ENCODE measurements at regions not wholly inside any gene's neighbourhood (a gene's known extent, or its start where the extent isn't known, plus 50 kb on each side); places are given as distances from the start of the nearest gene placed in this dataset.
"Not testable (repeated sequence)": the region's sequence is repeated elsewhere in the genome, so short reads cannot be mapped to it uniquely, and the experiment has no call there.

DNA sequence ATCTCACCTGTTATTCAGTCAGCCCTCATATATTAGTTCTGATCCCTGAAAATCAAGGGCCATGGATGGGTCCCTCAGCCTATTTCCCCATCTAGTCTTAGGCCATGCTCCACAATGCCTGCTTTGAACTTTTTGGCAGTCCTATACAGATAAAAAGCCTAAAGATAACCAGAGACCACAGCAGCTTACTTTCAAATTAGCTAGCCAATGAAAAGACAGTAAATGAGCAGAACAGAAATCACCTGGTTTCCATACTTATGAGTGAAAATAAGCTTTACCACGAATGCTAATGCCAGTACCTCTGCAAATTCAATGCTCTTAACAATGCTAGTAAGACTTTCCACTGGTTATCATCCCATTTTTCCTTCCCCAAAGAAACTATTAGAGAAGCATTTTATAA is 141.6 kb upstream of the SPRED1 start:
- TF ChIP-seq POLR2AphosphoS5 (IDR thresholded peaks at IDR 0.05; ENCODE audit: low read depth, low read length) (no peak), TAF1 (IDR thresholded peaks at IDR 0.05; ENCODE audit: borderline replicate concordance, low read depth, low read length) (no peak), POLR2A (IDR thresholded peaks at IDR 0.05; ENCODE audit: low read depth, low read length) (no peak)
- FAIRE-seq: no peak
- DNase-seq (ENCODE audit: insufficient read length): no peak

DNA sequence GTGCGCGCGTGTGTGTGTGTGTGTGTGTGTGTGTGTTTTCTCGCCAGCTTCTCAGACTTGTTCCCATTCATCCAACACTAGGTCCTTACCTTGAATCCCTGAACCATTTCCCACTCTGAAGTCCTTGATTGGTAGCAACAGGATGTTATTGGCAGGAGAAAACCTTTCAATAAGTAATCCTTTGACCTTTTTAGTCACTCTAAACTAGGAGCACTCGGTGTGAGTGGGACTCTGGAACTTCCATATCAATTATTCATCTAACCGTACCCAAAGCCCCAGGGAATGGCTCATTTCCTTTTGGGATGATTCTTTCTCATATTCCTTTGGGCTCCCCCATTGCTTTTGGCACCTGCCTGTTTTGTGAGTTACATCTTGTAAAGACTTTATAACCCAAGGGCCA is 140.2 kb upstream of the SPRED1 start:
- FAIRE-seq: no peak
- TF ChIP-seq POLR2AphosphoS5 (IDR thresholded peaks at IDR 0.05; ENCODE audit: low read depth, low read length): no peak
- TF ChIP-seq TAF1 (IDR thresholded peaks at IDR 0.05; ENCODE audit: borderline replicate concordance, low read depth, low read length): no peak
- no peak for TF ChIP-seq POLR2A (IDR thresholded peaks at IDR 0.05; ENCODE audit: low read depth, low read length)

DNA sequence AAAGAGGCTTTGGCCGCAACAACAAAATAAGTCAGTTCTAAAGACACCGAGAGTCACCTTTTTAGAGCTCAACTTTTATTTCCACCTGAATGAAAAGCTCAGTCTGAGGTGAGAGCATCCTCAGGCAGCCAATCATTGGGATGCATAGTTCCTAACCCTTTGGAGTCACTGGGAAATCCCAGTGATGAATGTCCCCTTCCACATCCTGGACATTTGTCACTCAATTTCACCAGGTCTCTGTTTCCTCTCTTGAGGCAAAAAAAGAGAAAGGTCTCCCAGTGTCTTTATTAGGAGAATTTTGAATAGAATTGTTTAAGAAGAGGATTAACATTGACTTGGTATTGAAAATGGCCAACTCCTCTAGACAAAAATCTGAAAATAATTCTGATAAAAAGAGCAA is 137.5 kb upstream of the SPRED1 start:
- FAIRE-seq (no peak), DNase-seq (ENCODE audit: insufficient read length) (no peak)
- TF ChIP-seq POLR2AphosphoS5 (IDR thresholded peaks at IDR 0.05; ENCODE audit: low read depth, low read length) (no peak), POLR2A (IDR thresholded peaks at IDR 0.05; ENCODE audit: low read depth, low read length) (no peak), TAF1 (IDR thresholded peaks at IDR 0.05; ENCODE audit: borderline replicate concordance, low read depth, low read length) (no peak)

More for the DNA sequence above, 140.2 kb upstream of the SPRED1 start:
- no peak for DNase-seq (ENCODE audit: insufficient read length)

DNA sequence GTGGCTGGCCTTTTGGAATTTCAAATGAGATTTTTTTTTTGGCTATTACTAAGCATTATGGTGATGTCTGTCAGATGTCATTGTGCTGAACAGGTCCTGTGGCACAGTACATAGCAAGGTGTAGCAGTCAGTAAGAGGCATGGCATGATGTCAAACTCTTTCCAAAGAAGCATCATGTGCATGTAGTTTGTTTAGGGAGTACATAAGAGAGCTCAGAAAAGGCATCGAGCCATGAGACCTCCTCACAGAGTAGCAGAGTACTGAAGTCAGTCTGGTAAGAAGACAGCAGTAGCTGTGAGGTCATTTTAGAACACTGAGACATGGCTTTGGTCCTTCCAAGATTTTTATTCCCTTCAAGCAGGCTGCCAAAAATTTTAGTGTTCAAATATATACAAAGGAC is 134.9 kb upstream of the SPRED1 start:
- FAIRE-seq (no peak), DNase-seq (ENCODE audit: insufficient read length) (no peak)
- TF ChIP-seq TAF1 (IDR thresholded peaks at IDR 0.05; ENCODE audit: borderline replicate concordance, low read depth, low read length) (no peak), POLR2A (IDR thresholded peaks at IDR 0.05; ENCODE audit: low read depth, low read length) (no peak), POLR2AphosphoS5 (IDR thresholded peaks at IDR 0.05; ENCODE audit: low read depth, low read length) (no peak)

DNA sequence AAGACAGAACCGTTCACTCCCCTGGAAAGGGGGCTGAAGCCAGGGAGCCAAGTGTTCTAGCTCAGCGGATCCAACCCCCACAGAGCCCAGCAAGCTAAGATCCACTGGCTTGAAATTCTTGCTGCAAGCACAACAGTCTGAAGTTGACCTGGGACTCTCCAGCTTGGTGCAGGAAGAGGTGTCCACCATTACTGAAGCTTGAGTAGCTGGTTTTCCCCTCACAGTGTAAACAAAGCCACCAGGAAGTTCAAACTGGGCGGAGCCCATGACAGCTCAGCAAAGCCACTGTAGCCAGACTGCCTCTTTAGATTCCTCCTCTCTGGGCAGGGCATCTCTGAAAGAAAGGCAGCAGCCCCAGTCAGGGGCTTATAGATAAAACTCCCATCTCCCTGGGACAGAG is 132.8 kb upstream of the SPRED1 start:
- FAIRE-seq; DNase-seq (ENCODE audit: insufficient read length): not testable (repeated sequence)

DNA sequence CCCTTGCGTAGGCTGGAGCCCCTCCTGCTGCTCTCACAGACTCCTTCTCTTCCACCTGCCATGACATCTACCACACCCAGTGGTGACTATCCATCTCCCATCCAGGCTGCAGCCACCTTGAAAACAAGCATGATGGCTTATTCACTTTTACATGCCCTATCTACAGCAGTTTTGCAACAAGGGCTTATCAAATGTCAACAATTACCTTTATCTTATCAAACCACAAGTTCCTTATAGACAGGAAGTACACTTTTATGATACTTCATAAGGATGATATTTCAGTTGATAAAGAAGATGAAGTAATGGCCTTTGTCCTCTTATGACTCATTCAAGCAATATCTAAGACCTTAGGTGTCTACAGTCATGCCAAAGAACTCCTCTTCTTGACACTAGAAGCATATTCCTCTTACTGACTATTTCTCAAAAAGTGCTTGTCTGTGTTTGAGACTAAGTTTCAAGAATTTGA is 125.3 kb upstream of the SPRED1 start:
- TF ChIP-seq POLR2AphosphoS5 (IDR thresholded peaks at IDR 0.05; ENCODE audit: low read depth, low read length) (no peak), POLR2A (IDR thresholded peaks at IDR 0.05; ENCODE audit: low read depth, low read length) (no peak), TAF1 (IDR thresholded peaks at IDR 0.05; ENCODE audit: borderline replicate concordance, low read depth, low read length) (no peak)
- FAIRE-seq: no peak
- no peak for DNase-seq (ENCODE audit: insufficient read length)

DNA sequence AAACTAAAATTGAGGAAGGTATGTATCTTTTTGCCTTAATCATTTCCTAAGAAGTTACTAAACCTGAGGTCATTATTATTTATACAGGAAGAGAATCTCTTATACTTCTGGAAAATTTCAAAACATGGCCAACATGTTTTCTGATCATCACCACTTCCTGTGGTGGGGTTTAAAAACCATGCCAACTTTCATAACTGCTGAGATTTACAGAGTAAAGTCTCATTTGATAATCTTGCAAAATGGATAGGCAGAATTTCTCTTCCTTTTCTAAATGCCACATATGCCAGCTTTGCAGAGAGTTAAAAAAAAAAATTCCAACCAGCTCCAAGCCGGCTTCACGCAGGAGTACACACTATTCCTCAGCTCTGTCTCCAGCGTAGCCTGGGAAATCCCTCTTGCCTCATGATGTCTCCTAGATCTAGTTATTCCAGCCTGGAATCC is 124.3 kb upstream of the SPRED1 start:
- DNase-seq (ENCODE audit: insufficient read length): no peak
- TF ChIP-seq POLR2A (IDR thresholded peaks at IDR 0.05; ENCODE audit: low read depth, low read length) (no peak), POLR2AphosphoS5 (IDR thresholded peaks at IDR 0.05; ENCODE audit: low read depth, low read length) (no peak), TAF1 (IDR thresholded peaks at IDR 0.05; ENCODE audit: borderline replicate concordance, low read depth, low read length) (no peak)
- no peak for FAIRE-seq

DNA sequence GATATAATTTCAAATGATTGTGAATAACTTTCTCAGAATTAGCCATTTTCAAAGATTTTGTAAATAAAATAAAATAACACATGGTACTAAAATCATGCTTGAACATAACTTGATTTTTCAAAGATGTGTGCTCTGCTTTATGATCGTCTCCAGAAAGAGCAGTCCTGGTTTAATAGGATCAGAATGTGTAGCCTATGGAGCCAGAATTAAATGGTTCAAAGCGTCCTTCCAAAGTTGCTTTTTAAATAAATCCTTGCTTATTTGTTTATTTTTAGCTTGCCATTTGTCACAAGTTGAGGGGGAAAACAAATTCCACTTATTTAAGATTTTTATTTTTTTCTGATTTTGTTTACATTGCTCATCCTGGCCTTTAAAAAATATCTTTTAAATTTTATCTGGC is 123.7 kb upstream of the SPRED1 start:
- FAIRE-seq (no peak), DNase-seq (ENCODE audit: insufficient read length) (no peak)
- no peak for TF ChIP-seq POLR2AphosphoS5 (IDR thresholded peaks at IDR 0.05; ENCODE audit: low read depth, low read length)

DNA sequence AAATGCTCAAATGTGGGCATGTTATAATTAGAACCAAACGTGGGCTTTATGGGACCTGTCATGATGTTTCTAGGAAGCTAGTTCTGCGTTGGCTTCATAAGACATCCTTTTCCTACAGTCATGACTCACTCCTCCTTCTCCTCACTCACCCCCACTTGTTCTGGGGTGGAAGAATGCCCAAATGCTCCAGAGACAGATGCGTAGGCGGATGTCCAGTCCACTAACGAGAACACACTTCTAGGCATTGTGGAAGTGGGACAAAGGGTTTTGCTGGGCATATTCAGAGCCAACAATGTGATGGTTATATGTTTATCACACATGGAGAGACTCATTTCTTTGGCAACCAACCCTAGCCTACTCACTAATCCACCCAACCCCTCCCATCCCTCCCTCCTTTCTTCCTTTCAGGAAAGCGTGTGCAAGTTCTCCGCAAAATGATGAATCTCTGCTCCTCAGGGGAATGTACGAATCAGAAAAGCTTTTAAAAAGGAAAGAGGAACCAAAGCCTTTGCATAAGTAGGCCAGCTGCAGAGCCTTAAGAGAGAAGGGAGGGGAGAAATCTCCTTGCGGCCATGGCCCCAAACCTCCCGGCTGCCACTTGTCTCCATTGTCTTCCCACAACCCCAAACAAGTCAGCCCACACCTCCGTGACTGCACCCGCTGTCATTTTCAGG is 123.0 kb upstream of the SPRED1 start:
- DNase-seq (ENCODE audit: insufficient read length) (no peak), FAIRE-seq (peak; percentile 24)

DNA sequence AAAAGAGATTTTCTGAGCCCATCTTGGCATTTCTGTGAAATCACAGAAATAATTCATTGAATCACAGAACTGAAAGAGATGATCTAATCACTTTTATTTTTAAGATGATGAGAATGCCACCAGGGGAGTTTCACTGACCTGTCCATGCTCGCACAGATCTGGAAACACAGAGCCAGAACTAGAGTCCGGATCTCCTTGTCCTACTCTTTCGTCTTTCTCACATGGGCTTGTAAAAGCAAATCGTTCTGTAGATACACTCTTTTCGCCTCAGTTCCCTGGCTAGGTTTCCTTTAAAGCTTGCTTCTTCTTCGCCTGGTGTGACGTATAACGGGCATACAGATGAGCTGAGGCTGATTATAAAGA is 122.5 kb upstream of the SPRED1 start:
- no peak for TF ChIP-seq TAF1 (IDR thresholded peaks at IDR 0.05; ENCODE audit: borderline replicate concordance, low read depth, low read length)
- no peak for TF ChIP-seq POLR2A (IDR thresholded peaks at IDR 0.05; ENCODE audit: low read depth, low read length)
- no peak for TF ChIP-seq POLR2AphosphoS5 (IDR thresholded peaks at IDR 0.05; ENCODE audit: low read depth, low read length)
- DNase-seq (ENCODE audit: insufficient read length) (no peak), FAIRE-seq (peak; percentile 80)

More for the DNA sequence above, 123.0 kb upstream of the SPRED1 start:
- TF ChIP-seq POLR2A (IDR thresholded peaks at IDR 0.05; ENCODE audit: low read depth, low read length): no peak

DNA sequence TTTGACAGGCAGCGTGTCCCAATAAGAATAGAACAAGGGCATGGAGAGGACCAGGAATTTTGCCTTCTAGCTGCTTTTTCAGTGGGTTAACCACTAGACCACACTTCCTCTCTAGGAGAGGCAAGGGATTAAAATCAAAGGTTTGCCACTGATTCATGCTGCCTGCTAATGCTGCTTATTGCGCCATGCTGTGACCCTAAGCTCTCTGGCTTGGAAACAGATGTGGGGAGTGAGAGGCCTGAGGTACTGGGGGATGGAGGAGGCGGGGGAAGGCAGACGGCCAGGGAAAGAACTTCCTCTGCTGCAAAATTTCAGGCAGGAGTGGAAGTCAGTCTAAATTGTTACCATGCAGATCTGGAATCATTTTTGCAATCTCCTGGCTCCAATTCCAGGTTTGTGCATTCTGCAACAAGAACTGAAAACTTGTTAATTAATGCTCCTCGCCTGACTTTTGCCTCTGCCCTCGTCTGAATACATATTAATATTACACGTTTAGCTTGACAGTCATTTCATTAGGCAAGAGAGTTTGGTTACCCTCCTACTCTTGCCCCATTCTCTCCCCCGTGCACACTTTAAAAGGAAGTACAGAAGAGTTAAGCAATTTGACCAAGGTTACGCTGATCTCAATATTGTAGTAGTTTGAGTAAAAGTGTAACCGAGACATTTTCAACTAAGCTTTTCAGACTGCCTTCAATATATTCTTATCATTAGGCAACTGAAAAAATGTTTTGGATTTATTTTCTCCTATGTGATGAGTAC is 121.7 kb upstream of the SPRED1 start:
- FAIRE-seq (peak; percentile 17), DNase-seq (ENCODE audit: insufficient read length) (no peak)
- TF ChIP-seq POLR2A (IDR thresholded peaks at IDR 0.05; ENCODE audit: low read depth, low read length): no peak
- TF ChIP-seq POLR2AphosphoS5 (IDR thresholded peaks at IDR 0.05; ENCODE audit: low read depth, low read length): no peak
- no peak for TF ChIP-seq TAF1 (IDR thresholded peaks at IDR 0.05; ENCODE audit: borderline replicate concordance, low read depth, low read length)

DNA sequence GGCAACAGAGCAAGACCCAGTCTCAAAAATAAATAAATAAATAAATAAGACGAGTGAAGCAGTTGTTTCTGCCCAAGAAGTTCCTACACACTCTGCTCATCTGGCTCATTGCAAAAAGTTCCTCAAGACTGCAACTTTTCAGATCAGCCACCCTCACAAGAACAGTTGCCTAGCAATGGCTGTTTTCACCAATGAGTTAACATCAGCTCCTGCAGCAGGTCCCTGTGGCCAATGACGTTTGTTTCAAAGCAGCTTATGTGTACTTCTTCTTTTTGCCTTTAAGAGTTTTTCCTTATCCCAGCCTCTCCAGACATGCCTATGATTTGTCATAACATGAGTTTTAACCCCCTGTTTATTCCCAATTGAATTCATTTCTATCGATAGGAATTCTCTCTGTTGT is 118.4 kb upstream of the SPRED1 start:
- no peak for TF ChIP-seq POLR2A (IDR thresholded peaks at IDR 0.05; ENCODE audit: low read depth, low read length)
- no peak for TF ChIP-seq TAF1 (IDR thresholded peaks at IDR 0.05; ENCODE audit: borderline replicate concordance, low read depth, low read length)
- no peak for TF ChIP-seq POLR2AphosphoS5 (IDR thresholded peaks at IDR 0.05; ENCODE audit: low read depth, low read length)
- FAIRE-seq (no peak), DNase-seq (ENCODE audit: insufficient read length) (no peak)

DNA sequence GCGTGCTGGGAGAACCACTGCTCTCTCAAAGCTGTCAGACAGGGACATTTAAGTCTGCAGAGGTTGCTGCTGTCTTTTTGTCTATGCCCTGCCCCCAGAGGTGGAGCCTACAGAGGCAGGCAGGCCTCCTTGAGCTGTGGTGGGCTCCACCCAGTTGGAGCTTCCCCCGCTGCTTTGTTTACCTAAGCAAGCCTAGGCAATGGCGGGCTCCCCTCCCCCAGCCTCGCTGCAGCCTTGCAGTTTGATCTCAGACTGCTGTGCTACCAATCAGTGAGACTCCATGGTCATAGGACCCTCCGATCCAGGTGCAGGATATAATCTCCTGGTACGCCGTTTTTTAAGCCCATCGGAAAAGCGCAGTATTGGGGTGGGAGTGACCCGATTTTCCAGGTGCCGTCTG is 110.4 kb upstream of the SPRED1 start:
- not testable (repeated sequence) for DNase-seq (ENCODE audit: insufficient read length); FAIRE-seq

Data from GM12892 (cell line).